ENCODE measurements at regions not wholly inside any gene's neighbourhood (a gene's known extent, or its start where the extent isn't known, plus 50 kb on each side); places are given as distances from the start of the nearest gene placed in this dataset.
A peak's percentile ranks its signal among the peaks of the same experiment; 100 is the strongest.
"Not testable (repeated sequence)": the region's sequence is repeated elsewhere in the genome, so short reads cannot be mapped to it uniquely, and the experiment has no call there.

GRCh38 chr4:13918110-13918509 is 290.6 kb upstream of the BOD1L1 start:
- in situ Hi-C loops (cut with MboI; ENCODE audit: low pct_unique_long_range_greater_than_20kb, low sequenced_read_pairs), result no loop called here
- DNase-seq, result no peak

DNA sequence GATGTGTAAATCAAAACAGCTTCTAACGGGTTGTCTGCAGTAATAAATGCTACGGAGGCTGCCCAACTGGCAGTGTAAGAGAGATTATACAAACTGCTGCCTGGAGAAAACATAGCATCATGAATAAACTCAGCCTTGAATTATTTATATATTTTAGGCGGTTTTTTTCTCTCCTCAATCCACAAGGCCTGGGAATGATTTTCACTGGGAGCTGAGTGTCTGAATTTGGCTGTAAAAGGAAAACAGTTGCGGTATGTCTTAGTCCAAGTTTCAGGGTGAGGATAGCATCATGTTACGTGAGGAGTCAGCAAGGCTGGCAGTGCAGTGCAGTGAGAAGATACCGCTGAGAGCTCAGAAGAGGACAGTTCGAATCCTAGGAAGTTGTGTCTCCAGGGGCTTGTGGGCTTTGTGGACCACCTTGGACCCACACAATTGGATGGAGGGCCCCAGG is 291.5 kb upstream of the BOD1L1 start:
- in situ Hi-C loops (cut with MboI; ENCODE audit: low pct_unique_long_range_greater_than_20kb, low sequenced_read_pairs), result no loop called here

DNA sequence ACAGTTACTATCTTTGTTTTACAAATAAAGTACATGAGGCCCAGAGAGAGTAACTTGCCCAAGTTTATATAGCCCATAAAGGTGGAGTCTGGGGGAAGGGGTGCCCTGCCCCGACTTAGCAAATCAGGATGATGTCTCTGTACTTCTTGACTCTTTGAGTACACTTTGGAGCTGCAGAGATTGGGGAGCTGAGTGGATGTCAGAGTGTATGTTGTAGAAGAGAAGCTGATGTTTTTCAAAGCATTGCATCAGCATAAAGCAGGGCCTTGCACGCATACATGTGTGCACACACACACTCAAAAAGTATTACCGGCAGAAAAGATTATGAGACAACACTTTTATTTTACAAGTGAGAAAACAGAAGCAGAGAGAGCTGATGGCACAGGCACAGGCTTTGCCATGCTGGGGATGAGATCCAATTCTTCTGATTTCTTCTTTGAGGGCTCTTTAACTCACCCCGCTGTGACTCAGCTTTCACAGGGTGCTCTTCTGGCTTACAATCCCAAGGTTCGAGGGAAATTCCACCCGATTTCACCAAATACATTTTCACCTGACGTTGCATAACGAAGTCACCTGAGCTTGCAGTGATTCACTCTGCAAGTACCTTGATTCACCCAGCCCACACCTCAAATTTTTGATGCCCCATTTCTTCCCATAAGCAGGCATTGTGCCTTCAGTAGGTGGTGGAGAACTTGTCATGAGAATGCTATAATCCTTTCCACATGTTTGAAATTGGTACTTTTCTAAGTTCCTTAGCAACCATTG is 292.8 kb upstream of the BOD1L1 start:
- in situ Hi-C loops (cut with MboI; ENCODE audit: low pct_unique_long_range_greater_than_20kb, low sequenced_read_pairs), result no loop called here
- no peak for DNase-seq

More for the DNA sequence above, 291.5 kb upstream of the BOD1L1 start:
- no peak for DNase-seq

- in situ Hi-C loops (cut with MboI; ENCODE audit: low pct_unique_long_range_greater_than_20kb, low sequenced_read_pairs), result no loop called here
Measured at GRCh38 chr4:13920901-13921300, 293.4 kb upstream of the BOD1L1 start.

GRCh38 chr4:13921805-13922204 is 294.3 kb upstream of the BOD1L1 start:
- in situ Hi-C loops (cut with MboI; ENCODE audit: low pct_unique_long_range_greater_than_20kb, low sequenced_read_pairs), result no loop called here
- DNase-seq, result no peak

More at GRCh38 chr4:13920901-13921300, 293.4 kb upstream of the BOD1L1 start:
- DNase-seq, result no peak

- in situ Hi-C loops (cut with MboI; ENCODE audit: low pct_unique_long_range_greater_than_20kb, low sequenced_read_pairs), result no loop called here
- no peak for DNase-seq
Measured at GRCh38 chr4:13922459-13922858, 294.9 kb upstream of the BOD1L1 start.

DNA sequence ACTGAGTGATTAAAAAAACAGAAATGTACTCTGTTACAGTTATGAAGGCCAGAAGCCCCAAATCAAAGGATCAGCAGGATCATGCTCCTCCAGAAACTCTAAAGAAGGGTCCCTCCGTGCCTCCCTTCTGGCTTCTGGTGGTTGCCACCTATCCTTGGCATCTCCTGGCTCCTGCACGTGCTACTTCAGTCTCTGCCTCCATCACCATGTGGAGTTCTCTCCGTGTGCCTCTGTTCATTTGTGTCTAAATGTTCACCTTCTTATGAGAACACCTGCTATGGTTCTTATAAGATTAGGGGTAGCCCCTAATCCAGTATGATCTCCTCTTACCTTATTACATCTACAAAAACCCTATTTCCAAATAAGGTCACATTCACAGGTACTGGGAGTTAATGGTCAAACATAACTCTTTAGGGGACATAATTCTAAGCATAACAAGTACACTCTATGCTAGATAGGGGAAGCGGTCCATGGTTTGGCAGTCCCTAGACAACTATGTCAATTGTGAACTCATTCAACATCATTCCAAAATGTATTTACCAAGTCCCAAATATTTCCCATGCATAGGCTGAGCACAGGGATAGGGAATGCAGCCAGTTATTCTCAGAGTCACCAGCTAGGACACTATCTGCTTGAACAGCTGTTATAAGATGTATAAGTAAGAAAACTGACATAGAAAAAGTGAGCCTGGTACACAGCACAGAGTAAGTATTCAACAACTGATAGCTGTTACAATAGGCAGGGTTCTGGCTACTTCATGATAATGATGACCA is 295.5 kb upstream of the BOD1L1 start:
- DNase-seq, result no peak
- in situ Hi-C loops (cut with MboI; ENCODE audit: low pct_unique_long_range_greater_than_20kb, low sequenced_read_pairs), result no loop called here

DNA sequence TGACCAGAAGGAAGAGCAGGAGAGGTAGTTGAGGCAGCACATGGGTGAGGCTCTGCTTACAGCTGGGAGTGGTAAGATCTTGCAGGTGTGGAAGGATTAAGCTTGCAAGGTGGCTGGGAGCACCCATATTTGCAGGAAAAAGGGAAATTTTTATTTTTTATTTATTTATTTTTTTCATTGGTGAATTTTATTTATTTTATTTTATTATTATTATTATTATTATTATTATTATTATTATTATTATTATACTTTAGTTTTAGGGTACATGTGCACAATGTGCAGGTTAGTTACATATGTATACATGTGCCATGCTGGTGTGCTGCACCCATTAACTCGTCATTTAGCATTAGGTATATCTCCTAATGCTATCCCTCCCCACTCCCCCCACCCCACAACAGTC is 297.4 kb upstream of the BOD1L1 start:
- DNase-seq; in situ Hi-C loops (cut with MboI; ENCODE audit: low pct_unique_long_range_greater_than_20kb, low sequenced_read_pairs): not testable (repeated sequence)

- in situ Hi-C loops (cut with MboI; ENCODE audit: low pct_unique_long_range_greater_than_20kb, low sequenced_read_pairs), result no loop called here
Measured at GRCh38 chr4:13928214-13928613, 300.7 kb upstream of the BOD1L1 start.

DNA sequence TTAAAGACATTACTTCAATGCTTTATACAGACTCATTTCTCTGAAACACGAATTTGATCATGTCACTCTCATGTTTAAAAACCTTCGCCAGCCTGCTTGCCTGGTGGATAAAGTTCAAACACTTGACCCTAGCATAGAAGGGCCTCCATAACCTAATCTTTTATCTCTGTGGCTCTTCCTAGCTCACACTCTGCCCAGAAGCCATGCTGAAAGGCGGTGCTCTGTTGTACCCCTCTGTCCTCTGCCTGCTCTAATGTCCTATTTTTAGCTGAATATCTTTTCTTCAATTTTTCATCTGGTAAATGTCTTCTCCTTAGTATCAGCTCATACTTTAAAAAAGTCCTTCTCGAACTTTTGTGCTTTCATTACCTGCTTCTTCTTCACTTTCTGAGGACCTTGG is 302.6 kb upstream of the BOD1L1 start:
- no peak for DNase-seq
- in situ Hi-C loops (cut with MboI; ENCODE audit: low pct_unique_long_range_greater_than_20kb, low sequenced_read_pairs), result no loop called here

More at GRCh38 chr4:13928214-13928613, 300.7 kb upstream of the BOD1L1 start:
- peak; percentile 2 for DNase-seq

GRCh38 chr4:13933191-13933590 is 305.7 kb upstream of the BOD1L1 start:
- DNase-seq, result no peak
- in situ Hi-C loops (cut with MboI; ENCODE audit: low pct_unique_long_range_greater_than_20kb, low sequenced_read_pairs), result no loop called here

GRCh38 chr4:13938299-13938698 is 310.8 kb upstream of the BOD1L1 start:
- in situ Hi-C loops (cut with MboI; ENCODE audit: low pct_unique_long_range_greater_than_20kb, low sequenced_read_pairs), result no loop called here
- no peak for DNase-seq

GRCh38 chr4:13940921-13941320 is 313.4 kb upstream of the BOD1L1 start:
- in situ Hi-C loops (cut with MboI; ENCODE audit: low pct_unique_long_range_greater_than_20kb, low sequenced_read_pairs), result no loop called here
- DNase-seq, result no peak

GRCh38 chr4:13942977-13943376 is 315.5 kb upstream of the BOD1L1 start:
- in situ Hi-C loops (cut with MboI; ENCODE audit: low pct_unique_long_range_greater_than_20kb, low sequenced_read_pairs), result no loop called here
- DNase-seq, result no peak

DNA sequence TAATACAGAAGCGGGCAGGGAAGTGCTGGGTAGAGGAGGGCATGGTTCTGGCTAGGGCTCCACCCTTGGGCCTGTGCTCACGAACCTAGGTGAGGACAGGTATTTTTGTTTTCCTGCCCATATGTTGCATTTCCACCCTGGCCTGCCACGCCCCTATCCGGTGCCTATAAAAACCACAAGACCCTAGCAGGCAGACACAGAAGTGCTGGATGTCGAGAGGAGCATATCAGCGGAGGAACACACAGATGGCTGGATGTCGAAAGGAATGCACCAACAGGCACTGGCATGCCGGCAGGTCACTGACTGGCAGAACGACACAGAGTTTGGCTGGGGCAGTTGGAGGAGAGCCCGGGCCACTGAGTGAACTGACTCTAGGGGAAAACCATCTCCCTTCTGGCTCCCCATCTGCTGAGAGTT is 316.6 kb upstream of the BOD1L1 start:
- in situ Hi-C loops (cut with MboI; ENCODE audit: low pct_unique_long_range_greater_than_20kb, low sequenced_read_pairs), result no loop called here

GRCh38 chr4:13947921-13948320 is 320.4 kb upstream of the BOD1L1 start:
- no peak for DNase-seq
- in situ Hi-C loops (cut with MboI; ENCODE audit: low pct_unique_long_range_greater_than_20kb, low sequenced_read_pairs), result no loop called here

More for the DNA sequence above, 316.6 kb upstream of the BOD1L1 start:
- no peak for DNase-seq

DNA sequence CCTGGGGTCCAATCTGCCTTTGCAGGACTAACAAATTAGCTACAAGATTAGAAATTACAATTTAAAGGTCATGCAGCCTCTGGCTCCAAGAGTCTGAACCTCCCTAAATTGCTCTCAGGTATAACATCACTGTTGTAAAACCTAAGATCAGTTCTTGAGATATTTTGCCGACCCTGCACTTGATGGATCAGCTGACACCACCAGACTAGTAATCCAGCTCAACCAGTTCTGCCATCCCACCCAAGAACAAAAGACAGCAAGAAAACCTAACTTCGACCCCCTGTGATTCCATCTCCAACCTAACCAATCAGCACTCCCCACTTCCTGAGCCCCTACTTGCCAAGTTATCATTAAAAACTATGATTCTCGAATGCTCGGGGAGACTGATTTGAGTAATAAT is 323.0 kb upstream of the BOD1L1 start:
- no peak for DNase-seq
- in situ Hi-C loops (cut with MboI; ENCODE audit: low pct_unique_long_range_greater_than_20kb, low sequenced_read_pairs), result no loop called here

DNA sequence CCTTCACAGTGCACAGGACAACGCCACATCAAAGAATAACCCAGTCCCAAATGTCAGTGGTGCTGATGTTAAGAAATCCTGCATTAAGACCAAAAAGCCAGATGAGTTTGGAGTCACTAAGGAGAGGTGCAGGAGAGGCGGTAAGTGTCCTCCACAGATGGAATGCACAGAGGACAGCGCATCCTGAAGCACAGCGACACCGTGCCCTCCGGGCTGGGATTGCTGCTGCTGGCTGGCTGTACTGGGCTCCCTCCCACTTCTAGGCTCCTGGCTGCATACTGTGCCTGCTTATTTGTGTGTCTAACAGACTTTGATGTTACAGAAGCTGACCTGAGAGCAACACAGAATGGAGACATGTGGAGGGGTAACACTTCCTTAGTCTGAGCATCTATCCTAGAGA is 325.6 kb upstream of the BOD1L1 start:
- in situ Hi-C loops (cut with MboI; ENCODE audit: low pct_unique_long_range_greater_than_20kb, low sequenced_read_pairs), result no loop called here
- DNase-seq, result no peak

GRCh38 chr4:13955551-13955950 is 328.0 kb upstream of the BOD1L1 start:
- in situ Hi-C loops (cut with MboI; ENCODE audit: low pct_unique_long_range_greater_than_20kb, low sequenced_read_pairs), result no loop called here
- no peak for DNase-seq

- in situ Hi-C loops (cut with MboI; ENCODE audit: low pct_unique_long_range_greater_than_20kb, low sequenced_read_pairs), result no loop called here
- no peak for DNase-seq
Measured at GRCh38 chr4:13956947-13957346, 329.4 kb upstream of the BOD1L1 start.

Measured in KBM-7 (cell line).